ENCODE measurements at regions not wholly inside any gene's neighbourhood (a gene's known extent, or its start where the extent isn't known, plus 50 kb on each side); places are given as distances from the start of the nearest gene placed in this dataset.

GRCh38 chr2:199524689-199525574 lies 67.2 kb upstream of the SATB2 start:
- no peak for TF ChIP-seq CTCF (IDR thresholded peaks at IDR 0.05; ENCODE audit: borderline replicate concordance, extremely low read depth, low read length, poor library complexity, severe bottlenecking)
- TF ChIP-seq EZH2 (IDR thresholded peaks at IDR 0.05; ENCODE audit: borderline replicate concordance, low read depth, low read length, severe bottlenecking) = no peak
